Left ventricle myocardium inferior (tissue), 1 donor: ENCODE measurements at regions not wholly inside any gene's neighbourhood (a gene's known extent, or its start where the extent isn't known, plus 50 kb on each side); places are given as distances from the start of the nearest gene placed in this dataset.

ENCODE experiments used
- DNase-seq: peaks from one replicate; pipeline ENCODE4 v3.0.0-alpha.2; 2020
- H3K27ac ChIP-seq: fragments of 200-600 bp; replicated peaks from 2 replicates; pipeline ENCODE4 v1.8.0; 2021
- H3K27me3 ChIP-seq: fragments of 200-600 bp; 2 replicates; pipeline ENCODE4 v1.8.0; 2021; ENCODE audit warnings: low read depth
- H3K36me3 ChIP-seq: fragments of 200-600 bp; 2 replicates; pipeline ENCODE4 v1.8.0; 2021
- H3K4me1 ChIP-seq: fragments of 200-600 bp; 2 replicates; pipeline ENCODE4 v1.8.0; 2021
- H3K4me3 ChIP-seq: fragments of 200-600 bp; 2 replicates; pipeline ENCODE4 v1.8.0; 2021; ENCODE audit warnings: mild to moderate bottlenecking, moderate library complexity
- H3K9me3 ChIP-seq: fragments of 200-600 bp; replicated peaks from 2 replicates; pipeline ENCODE4 v1.8.0; 2021
- intact Hi-C: fragments of 100-400 bp; cut with micrococcal nuclease; formaldehyde crosslinking; loops from one replicate; pipeline ENCODE4 v1.11.0; 2022
- TF ChIP-seq, protein P1 (sequence below): fragments of 200-600 bp; IDR thresholded peaks from 2 replicates; pipeline ENCODE4 v1.8.0; 2021; ENCODE audit warnings: antibody characterized with exemption, mild to moderate bottlenecking, borderline replicate concordance
- donor health status: DM: no; HTN: yes; CAD: no; lungs with severe emphysema.

- Histone ChIP-seq H3K9me3 (no peaks in the 10 kb centered on the region), H3K4me1 (no peaks in the 10 kb centered on the region), H3K4me3 (no peak overlapping the region), H3K27me3 (peaks cover 4% of the 10 kb centered on the region), H3K36me3 (no peaks in the 10 kb centered on the region), H3K27ac (no peak overlapping the region)
- no peak for DNase-seq
- TF ChIP-seq, protein P1, sequence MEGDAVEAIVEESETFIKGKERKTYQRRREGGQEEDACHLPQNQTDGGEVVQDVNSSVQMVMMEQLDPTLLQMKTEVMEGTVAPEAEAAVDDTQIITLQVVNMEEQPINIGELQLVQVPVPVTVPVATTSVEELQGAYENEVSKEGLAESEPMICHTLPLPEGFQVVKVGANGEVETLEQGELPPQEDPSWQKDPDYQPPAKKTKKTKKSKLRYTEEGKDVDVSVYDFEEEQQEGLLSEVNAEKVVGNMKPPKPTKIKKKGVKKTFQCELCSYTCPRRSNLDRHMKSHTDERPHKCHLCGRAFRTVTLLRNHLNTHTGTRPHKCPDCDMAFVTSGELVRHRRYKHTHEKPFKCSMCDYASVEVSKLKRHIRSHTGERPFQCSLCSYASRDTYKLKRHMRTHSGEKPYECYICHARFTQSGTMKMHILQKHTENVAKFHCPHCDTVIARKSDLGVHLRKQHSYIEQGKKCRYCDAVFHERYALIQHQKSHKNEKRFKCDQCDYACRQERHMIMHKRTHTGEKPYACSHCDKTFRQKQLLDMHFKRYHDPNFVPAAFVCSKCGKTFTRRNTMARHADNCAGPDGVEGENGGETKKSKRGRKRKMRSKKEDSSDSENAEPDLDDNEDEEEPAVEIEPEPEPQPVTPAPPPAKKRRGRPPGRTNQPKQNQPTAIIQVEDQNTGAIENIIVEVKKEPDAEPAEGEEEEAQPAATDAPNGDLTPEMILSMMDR, result no peak
- intact Hi-C loops, result no loop called here
Observed at GRCh38 chr2:164429354-164429753, 191.9 kb downstream of the GRB14 start.

DNA sequence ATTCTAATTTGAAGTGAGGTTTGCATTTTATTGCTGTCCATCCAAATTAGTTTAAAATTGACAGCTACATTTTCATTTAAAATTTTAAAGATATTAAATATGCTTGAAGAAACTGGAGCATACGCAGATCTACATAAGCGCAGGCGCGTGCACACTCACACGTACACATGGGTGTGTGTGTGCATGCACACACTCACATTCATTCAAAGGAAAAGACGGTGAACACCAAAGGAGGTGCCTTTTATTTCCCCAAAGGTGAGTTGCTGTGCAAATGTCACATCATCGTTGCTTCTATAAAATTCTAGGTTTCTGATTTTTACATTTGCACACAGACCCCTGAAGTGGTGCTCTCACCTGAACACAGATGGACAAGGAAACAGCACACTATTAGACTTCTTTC, 194.2 kb downstream of the GRB14 start:
- no peak for DNase-seq
- Histone ChIP-seq H3K4me1 (no peaks in the 10 kb centered on the region), H3K9me3 (no peaks in the 10 kb centered on the region), H3K36me3 (no peaks in the 10 kb centered on the region), H3K27me3 (peaks cover under 1% of the 10 kb centered on the region), H3K4me3 (no peak overlapping the region), H3K27ac (no peak overlapping the region)
- TF ChIP-seq, protein P1, result no peak
- intact Hi-C loops, result no loop called here

DNA sequence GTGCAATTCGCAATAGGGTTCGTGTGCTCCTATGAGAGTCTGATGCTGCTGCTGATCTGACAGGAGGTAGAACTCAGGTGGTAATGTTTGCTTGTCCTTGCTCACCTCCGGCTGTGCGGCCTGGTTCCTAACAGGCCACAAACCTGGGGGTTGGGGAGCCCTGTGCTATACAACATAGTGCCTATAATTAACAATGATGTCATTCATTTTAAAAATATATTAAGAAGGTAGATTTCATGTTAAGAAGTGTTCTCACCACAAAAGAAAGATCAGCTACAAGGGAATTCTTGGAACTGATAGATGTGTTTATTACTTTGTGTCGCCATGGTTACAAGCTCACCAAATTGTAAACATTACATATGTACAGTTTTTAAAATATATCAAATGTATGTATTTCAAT, 200.5 kb downstream of the GRB14 start:
- H3K4me3 ChIP-seq, result no peak overlapping the region
- TF ChIP-seq, protein P1, result no peak
- intact Hi-C loops, result no loop called here
- no peaks in the 10 kb centered on the region for H3K27me3 ChIP-seq
- H3K27ac ChIP-seq, result no peak overlapping the region
- H3K4me1 ChIP-seq, result no peaks in the 10 kb centered on the region
- no peaks in the 10 kb centered on the region for H3K36me3 ChIP-seq
- DNase-seq, result no peak
- no peaks in the 10 kb centered on the region for H3K9me3 ChIP-seq

DNA sequence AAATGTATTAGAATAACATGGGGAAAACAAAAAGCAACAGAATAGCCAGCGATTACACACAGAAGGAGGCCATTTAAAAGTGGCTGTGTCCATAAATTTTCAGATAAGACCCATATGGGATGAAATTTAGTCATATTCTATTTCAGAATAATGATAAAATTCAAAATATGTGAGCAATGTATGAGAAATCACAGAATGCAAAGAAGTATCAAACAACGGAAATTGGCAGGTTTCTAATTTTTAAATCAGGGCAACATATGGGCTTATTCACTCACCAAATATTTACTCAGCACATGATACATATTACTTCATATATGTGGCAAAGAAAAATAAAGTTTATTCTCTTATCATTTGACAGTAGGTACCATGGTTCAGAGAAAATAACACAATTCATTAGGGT, 208.5 kb downstream of the GRB14 start:
- Histone ChIP-seq H3K9me3 (no peaks in the 10 kb centered on the region), H3K36me3 (no peaks in the 10 kb centered on the region), H3K4me3 (no peak overlapping the region), H3K27me3 (no peaks in the 10 kb centered on the region), H3K4me1 (no peaks in the 10 kb centered on the region), H3K27ac (no peak overlapping the region)
- DNase-seq, result no peak
- intact Hi-C loops, result no loop called here
- TF ChIP-seq, protein P1, result no peak

DNA sequence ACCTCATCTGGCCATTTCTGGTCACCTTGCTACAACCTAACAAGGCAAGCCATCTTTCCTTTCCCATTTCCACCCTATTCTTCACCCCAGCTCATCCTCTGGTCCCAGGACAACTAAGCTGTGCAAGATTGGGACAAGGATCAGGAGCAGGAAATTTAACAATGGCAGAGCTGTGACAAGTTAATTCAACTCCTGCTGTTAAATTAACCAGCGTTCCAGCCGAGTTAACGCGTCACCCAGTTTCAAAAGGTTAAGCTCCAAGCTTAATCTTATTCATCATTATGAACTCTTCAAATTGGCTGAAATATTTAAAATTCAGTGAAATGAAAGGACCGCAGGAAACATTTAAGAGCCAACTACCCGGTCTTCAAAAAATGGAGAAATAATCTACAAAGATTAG, 231.9 kb downstream of the GRB14 start:
- H3K4me3 ChIP-seq, result no peak overlapping the region
- no peaks in the 10 kb centered on the region for H3K9me3 ChIP-seq
- H3K36me3 ChIP-seq, result no peaks in the 10 kb centered on the region
- H3K4me1 ChIP-seq, result no peaks in the 10 kb centered on the region
- intact Hi-C loops, result no loop called here
- H3K27ac ChIP-seq, result no peak overlapping the region
- TF ChIP-seq, protein P1, result no peak
- H3K27me3 ChIP-seq, result no peaks in the 10 kb centered on the region
- no peak for DNase-seq

DNA sequence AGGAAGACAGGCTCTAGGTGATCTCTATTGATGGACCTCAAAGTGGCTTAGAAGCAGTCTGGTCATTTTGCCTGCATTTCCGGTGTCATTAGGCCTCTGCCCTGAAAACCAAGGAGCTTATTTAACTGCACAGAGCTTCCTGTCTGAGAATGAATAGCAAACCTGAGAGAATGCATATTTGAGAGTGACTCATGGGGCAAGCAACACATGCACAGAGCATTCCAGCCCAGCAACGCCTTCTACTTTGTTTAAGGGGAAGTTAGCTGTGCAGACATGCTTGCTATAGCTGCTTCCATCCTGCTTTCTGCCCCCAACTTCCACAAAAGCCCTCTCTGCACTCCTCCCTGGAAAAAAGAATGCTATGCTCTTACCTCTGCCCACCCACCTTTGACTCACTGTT, 232.8 kb downstream of the GRB14 start:
- H3K27me3 ChIP-seq, result no peaks in the 10 kb centered on the region
- no peak overlapping the region for H3K27ac ChIP-seq
- TF ChIP-seq, protein P1, result no peak
- DNase-seq, result no peak
- intact Hi-C loops, result no loop called here
- H3K4me3 ChIP-seq, result no peak overlapping the region
- no peaks in the 10 kb centered on the region for H3K9me3 ChIP-seq
- H3K36me3 ChIP-seq, result no peaks in the 10 kb centered on the region
- no peaks in the 10 kb centered on the region for H3K4me1 ChIP-seq
